HFF-Myc (cell line): ENCODE measurements at regions not wholly inside any gene's neighbourhood (a gene's known extent, or its start where the extent isn't known, plus 50 kb on each side); places are given as distances from the start of the nearest gene placed in this dataset.

ENCODE experiments used
- DNase-seq: peaks from one replicate; pipeline ENCODE4 v3.0.0-alpha.2; 2011; ENCODE audit warnings: low read depth; ENCODE audit errors: extremely low read depth
- H3K4me3 ChIP-seq: replicated peaks from 2 replicates; pipeline ENCODE4 v1.5.1; 2011; ENCODE audit warnings: low read depth, mild to moderate bottlenecking, control low read depth, low read length
- CTCF ChIP-seq: IDR thresholded peaks from 2 replicates; pipeline ENCODE4 v1.5.1; 2012; ENCODE audit warnings: mild to moderate bottlenecking, low read depth, low read length, control low read depth; ENCODE audit errors: missing control alignments

- no peak for DNase-seq
- no peak for TF ChIP-seq CTCF
- no peak overlapping the region for H3K4me3 ChIP-seq
These were observed 204.2 kb downstream of the BMP7 start for GRCh38 chr20:57062241-57062640.

DNA sequence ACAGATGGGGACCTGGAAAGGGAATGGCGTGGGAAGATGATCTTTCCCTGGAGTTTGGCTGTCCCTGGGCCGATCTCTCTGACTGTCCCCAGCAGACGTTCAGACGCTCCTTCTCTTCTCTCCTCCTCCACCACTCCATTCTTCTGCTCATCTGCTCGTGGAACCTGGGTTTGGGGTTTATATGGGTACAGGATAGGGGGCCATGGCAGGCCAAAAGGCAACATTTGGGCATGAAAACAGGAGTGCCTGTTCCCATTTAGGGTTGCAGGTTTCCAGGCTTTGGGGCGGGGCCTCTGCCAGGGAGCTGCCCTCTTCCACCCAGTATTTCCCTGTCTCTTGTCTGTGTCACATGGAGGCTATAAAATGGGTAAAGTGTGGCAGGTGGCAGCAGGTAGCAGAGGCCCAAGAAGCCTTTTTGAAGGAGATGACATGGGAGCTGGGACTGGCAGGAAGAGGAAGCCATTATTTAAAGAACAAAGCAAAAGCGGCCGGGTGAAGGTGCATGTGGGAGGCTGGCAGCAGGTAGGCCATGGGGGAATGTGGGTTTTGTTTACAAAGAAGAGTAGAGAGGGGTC is 203.7 kb downstream of the BMP7 start:
- no peak for DNase-seq
- H3K4me3 ChIP-seq, result no peak overlapping the region
- no peak for TF ChIP-seq CTCF

DNA sequence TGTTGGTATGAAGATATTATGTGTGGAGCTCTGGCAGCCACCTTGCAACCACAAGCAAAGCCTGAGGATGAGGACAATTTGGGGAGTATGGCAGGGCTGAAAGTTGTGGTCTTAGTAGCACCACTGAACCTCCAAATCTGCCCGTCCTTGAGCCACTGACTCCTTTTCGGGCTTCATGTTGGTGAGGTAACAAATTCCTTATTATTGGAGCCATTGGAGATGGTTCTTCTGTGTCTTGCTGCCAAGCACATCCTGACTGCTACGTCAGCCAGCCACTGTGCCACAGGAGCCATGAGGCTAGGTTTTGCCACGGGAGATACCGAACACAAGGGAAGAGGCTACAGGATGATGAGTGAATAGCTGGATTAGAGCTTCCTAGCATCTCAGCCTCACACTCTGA is 201.6 kb downstream of the BMP7 start:
- no peak for TF ChIP-seq CTCF
- no peak overlapping the region for H3K4me3 ChIP-seq
- DNase-seq, result no peak

DNA sequence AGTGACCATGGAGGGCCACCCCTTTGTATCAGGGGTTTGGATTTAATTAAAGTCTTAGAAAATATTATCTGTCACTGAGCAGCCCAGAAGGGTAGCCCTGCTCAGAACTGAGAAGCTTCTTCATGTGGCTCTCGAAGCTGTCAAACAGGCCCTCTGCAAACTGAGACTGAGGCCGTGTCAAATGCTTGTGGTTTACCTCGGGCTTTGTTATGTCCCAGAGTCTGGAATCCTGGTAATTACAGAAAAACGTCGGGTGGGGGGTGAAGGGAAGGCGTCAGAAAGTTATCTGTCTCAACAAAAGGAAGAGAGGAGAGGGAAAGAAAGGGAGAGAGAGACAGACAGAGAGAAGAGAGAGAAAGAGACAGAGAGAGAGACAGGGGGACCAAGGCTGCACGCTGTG is 200.8 kb downstream of the BMP7 start:
- TF ChIP-seq CTCF, result no peak
- H3K4me3 ChIP-seq, result no peak overlapping the region
- no peak for DNase-seq

- no peak for TF ChIP-seq CTCF
- DNase-seq, result no peak
- no peak overlapping the region for H3K4me3 ChIP-seq
These were observed 200.1 kb downstream of the BMP7 start for GRCh38 chr20:57066126-57066900.

DNA sequence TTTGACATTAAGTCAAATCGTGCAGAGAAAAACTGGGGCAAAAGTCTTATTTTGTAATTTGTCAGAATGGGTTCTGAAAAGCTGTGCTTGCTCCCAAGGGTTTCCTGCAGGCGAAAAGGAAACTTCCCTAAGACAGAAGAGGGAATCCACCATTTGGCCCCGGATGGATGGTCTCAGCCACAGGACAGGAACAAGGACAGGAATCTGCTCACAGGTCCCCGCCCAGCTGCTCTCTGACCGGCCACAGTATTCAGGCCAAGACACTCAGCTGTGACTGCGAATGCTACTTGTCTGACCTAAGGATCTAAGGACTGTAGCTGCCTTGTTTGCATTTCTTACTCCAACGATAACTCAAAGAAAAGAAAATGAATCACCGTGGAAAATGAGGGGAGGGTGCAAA is 197.0 kb downstream of the BMP7 start:
- no peak for DNase-seq
- H3K4me3 ChIP-seq, result no peak overlapping the region
- no peak for TF ChIP-seq CTCF
